Right lobe of liver (tissue), 4 donors: ENCODE measurements at regions not wholly inside any gene's neighbourhood (a gene's known extent, or its start where the extent isn't known, plus 50 kb on each side); places are given as distances from the start of the nearest gene placed in this dataset.

Experiments used
- CTCF ChIP-seq, 4 donors: fragments of 200-600 bp in 3 of 4; fragments of 450-650 bp in 1 of 4; IDR thresholded peaks; one replicate each; pipeline versions ENCODE4 v1.5.1 to v1.8.0; 2016 to 2022; ENCODE audit warnings: antibody characterized with exemption in 4 of 4, mild to moderate bottlenecking in 2 of 4
- POLR2A ChIP-seq: fragments of 450-650 bp; IDR thresholded peaks from one replicate; pipeline ENCODE4 v1.6.1; 2017; ENCODE audit warnings: antibody characterized with exemption, mild to moderate bottlenecking
- donor health status: DM: no; HTN: no; CAD: no.
- donor health status: DM: no; HTN: no; CAD: no.
- donor health status: DM: no; HTN: yes; CAD: no.

GRCh38 chr4:133759428-133759827 lies 442.2 kb downstream of the PABPC4L start:
- no peak for TF ChIP-seq CTCF (IDR thresholded peaks at IDR 0.05)
- no peak for TF ChIP-seq POLR2A
